ENCODE measurements at regions not wholly inside any gene's neighbourhood (a gene's known extent, or its start where the extent isn't known, plus 50 kb on each side); places are given as distances from the start of the nearest gene placed in this dataset.

- TF ChIP-seq CTCF (IDR thresholded peaks at IDR 0.05; ENCODE audit: low read depth, low read length, poor library complexity, severe bottlenecking) (no peak), EZH2phosphoT487 (IDR thresholded peaks at IDR 0.05; ENCODE audit: borderline replicate concordance, low read length) (no peak)
Observed at GRCh38 chr12:4024701-4025100, 151.5 kb upstream of the PARP11 start.

All from DOHH2 (cell line).